Esophagus muscularis mucosa (tissue), 4 donors: ENCODE measurements at regions not wholly inside any gene's neighbourhood (a gene's known extent, or its start where the extent isn't known, plus 50 kb on each side); places are given as distances from the start of the nearest gene placed in this dataset.

ENCODE experiments used
- DNase-seq: peaks from one replicate; pipeline ENCODE4 v3.0.0-alpha.2; 2017; ENCODE audit errors: extremely low spot score
- H3K27ac ChIP-seq, 4 donors: fragments of 200-600 bp; sonication (generic); replicated peaks in 1 of 4; 1 replicate in 3 of 4; 2 replicates in 1 of 4; pipeline ENCODE4 v1.5.1; 2016 to 2019; ENCODE audit warnings: mild to moderate bottlenecking in 1 of 4
- H3K27me3 ChIP-seq, 4 donors: fragments of 200-600 bp; sonication (generic); one replicate each; pipeline versions ENCODE4 v1.5.1 to v1.6.0; 2016 to 2019
- H3K36me3 ChIP-seq, 4 donors: fragments of 200-600 bp; sonication (generic); one replicate each; pipeline ENCODE4 v1.5.1; 2016 to 2019
- H3K4me1 ChIP-seq, 4 donors: fragments of 200-600 bp; sonication (generic); one replicate each; pipeline ENCODE4 v1.5.1; 2016 to 2019
- H3K4me3 ChIP-seq, 4 donors: fragments of 200-600 bp; sonication (generic); 1 replicate in 2 of 4; 2 replicates in 2 of 4; pipeline ENCODE4 v1.5.1; 2016 to 2019; ENCODE audit warnings: mild to moderate bottlenecking in 4 of 4, moderate library complexity in 1 of 4
- H3K9me3 ChIP-seq, 4 donors: fragments of 200-600 bp; sonication (generic); 1 replicate in 3 of 4; 2 replicates in 1 of 4; pipeline ENCODE4 v1.5.1; 2016 to 2019
- CTCF ChIP-seq, 3 experiments: fragments of 200-600 bp in 2 of 3; fragments of 450-650 bp in 1 of 3; sonication (generic) in 2 of 3; IDR thresholded peaks; one replicate each; pipeline ENCODE4 v1.5.1; 2017 to 2019; ENCODE audit warnings: antibody characterized with exemption in 3 of 3, mild to moderate bottlenecking in 2 of 3, moderate library complexity in 1 of 3
- EP300 ChIP-seq: sonication (generic); formaldehyde crosslinking; IDR thresholded peaks from one replicate; pipeline ENCODE4 v1.6.1; 2017; ENCODE audit warnings: antibody characterized with exemption
- POLR2A ChIP-seq: fragments of 450-650 bp; IDR thresholded peaks from one replicate; pipeline ENCODE4 v1.6.1; 2017; ENCODE audit warnings: antibody characterized with exemption, moderate library complexity, mild to moderate bottlenecking, low read depth
- POLR2AphosphoS5 ChIP-seq, 2 donors: sonication (generic); formaldehyde crosslinking; IDR thresholded peaks; one replicate each; pipeline ENCODE4 v1.6.1; 2017; ENCODE audit warnings: antibody characterized with exemption in 2 of 2
- WGBS: methylation state at CpG from one replicate; pipeline ENCODE4 v1.1.5; 2018; 5-methylcytosine and 5-hydroxymethylcytosine counted together
- intact Hi-C: fragments of 100-400 bp; cut with DNase I; formaldehyde crosslinking; loops from one replicate; pipeline ENCODE4 v1.15.1; 2023

GRCh38 chr7:42831006-42831717 is 80.7 kb downstream of the C7orf25 start:
- WGBS = 24% methylated on average over 6 of the region's 6 CpGs
- no peak for DNase-seq
- intact Hi-C loops = loop anchor here (5.0 kb wide), 1 partner anchor 854 kb away; no protein-coding TSS in a partner anchor

GRCh38 chr7:42812779-42813178 is 99.1 kb downstream of the C7orf25 start:
- intact Hi-C loops = no loop called here
- TF ChIP-seq POLR2A (no peak), POLR2AphosphoS5 (IDR thresholded peaks at IDR 0.05) (no peak), EP300 (no peak), CTCF (IDR thresholded peaks at IDR 0.05) (no peak)

More at GRCh38 chr7:42831006-42831717, 80.7 kb downstream of the C7orf25 start:
- peak overlapping the region in 2 of 4 donors; percentile 4 to 22 for H3K4me3 ChIP-seq
- no peaks in the 10 kb centered on the region for H3K36me3 ChIP-seq
- TF ChIP-seq POLR2AphosphoS5 (IDR thresholded peaks at IDR 0.05) (no peak), CTCF (IDR thresholded peaks at IDR 0.05) (no peak), EP300 (no peak), POLR2A (no peak)
- no peaks in the 10 kb centered on the region for H3K9me3 ChIP-seq
- peaks cover 5 to 31% (median 28%) of the 10 kb centered on the region in 4 donors for H3K4me1 ChIP-seq
- H3K27me3 ChIP-seq = no peaks in the 10 kb centered on the region
- peak overlapping the region in 2 of 4 donors; percentile 25 to 54 for H3K27ac ChIP-seq

GRCh38 chr7:42805601-42806000 is 106.3 kb downstream of the C7orf25 start:
- no peak for DNase-seq
- H3K27ac ChIP-seq = no peak overlapping the region
- H3K4me3 ChIP-seq = no peak overlapping the region
- no peaks in the 10 kb centered on the region for H3K36me3 ChIP-seq
- WGBS = 86% methylated on average over 2 of the region's 2 CpGs
- intact Hi-C loops = no loop called here
- peaks cover 0 to 16% (median 8%) of the 10 kb centered on the region in 4 donors for H3K9me3 ChIP-seq
- H3K4me1 ChIP-seq = no peaks in the 10 kb centered on the region
- TF ChIP-seq CTCF (IDR thresholded peaks at IDR 0.05) (no peak), EP300 (no peak), POLR2AphosphoS5 (IDR thresholded peaks at IDR 0.05) (no peak), POLR2A (no peak)
- no peaks in the 10 kb centered on the region for H3K27me3 ChIP-seq

More at GRCh38 chr7:42812779-42813178, 99.1 kb downstream of the C7orf25 start:
- WGBS = 96% methylated on average over 1 of the region's 1 CpG
- H3K9me3 ChIP-seq = peaks cover 0 to 7% (median 0%) of the 10 kb centered on the region in 4 donors
- H3K36me3 ChIP-seq = no peaks in the 10 kb centered on the region
- no peaks in the 10 kb centered on the region for H3K27me3 ChIP-seq
- H3K4me1 ChIP-seq = no peaks in the 10 kb centered on the region
- H3K27ac ChIP-seq = no peak overlapping the region
- H3K4me3 ChIP-seq = no peak overlapping the region
- no peak for DNase-seq

- Histone ChIP-seq H3K4me3 (no peak overlapping the region), H3K27me3 (no peaks in the 10 kb centered on the region), H3K9me3 (no peaks in the 10 kb centered on the region), H3K36me3 (no peaks in the 10 kb centered on the region), H3K4me1 (peaks cover 0 to 25% (median 18%) of the 10 kb centered on the region in 4 donors), H3K27ac (no peak overlapping the region)
- no peak for DNase-seq
- no peak for TF ChIP-seq POLR2A
- no peak for TF ChIP-seq EP300
- no peak for TF ChIP-seq POLR2AphosphoS5 (IDR thresholded peaks at IDR 0.05)
- no peak for TF ChIP-seq CTCF (IDR thresholded peaks at IDR 0.05)
- intact Hi-C loops = no loop called here
- 94% methylated on average over 19 of the region's 19 CpGs for WGBS
These were observed 117.2 kb downstream of the C7orf25 start for GRCh38 chr7:42794673-42795072.

GRCh38 chr7:42792841-42793240 is 119.0 kb downstream of the C7orf25 start:
- TF ChIP-seq CTCF (IDR thresholded peaks at IDR 0.05) (no peak), POLR2AphosphoS5 (IDR thresholded peaks at IDR 0.05) (no peak), POLR2A (no peak), EP300 (no peak)
- Histone ChIP-seq H3K27ac (peak overlapping the region; percentile 7 to 58 (median 36)), H3K4me3 (no peak overlapping the region), H3K36me3 (no peaks in the 10 kb centered on the region), H3K4me1 (peaks cover 0 to 25% (median 18%) of the 10 kb centered on the region in 4 donors), H3K9me3 (no peaks in the 10 kb centered on the region), H3K27me3 (no peaks in the 10 kb centered on the region)
- WGBS = 60% methylated on average over 3 of the region's 3 CpGs
- intact Hi-C loops = no loop called here
- DNase-seq = no peak
